Left lung (tissue), 4 donors: ENCODE measurements at regions not wholly inside any gene's neighbourhood (a gene's known extent, or its start where the extent isn't known, plus 50 kb on each side); places are given as distances from the start of the nearest gene placed in this dataset.
A peak's percentile ranks its signal among the peaks of the same experiment; 100 is the strongest.

Experiments used
- ATAC-seq: fragments of 200-7000 bp; cut with Tn5 transposase; one replicate; pipeline ENCODE4 v1.9.1; 2020; ENCODE audit warnings: moderate library complexity
- DNase-seq, 4 donors: peaks; one replicate each; pipeline ENCODE4 v3.0.0-alpha.2; 2013 to 2020
- H3K27ac ChIP-seq, 2 donors: fragments of 200-600 bp; sonication (generic) in 1 of 2; one replicate each; pipeline versions ENCODE4 v1.5.0 to v1.8.0; 2020 to 2021
- H3K27me3 ChIP-seq, 2 donors: fragments of 200-600 bp; sonication (generic) in 1 of 2; one replicate each; pipeline versions ENCODE4 v1.5.0 to v1.8.0; 2020 to 2021
- H3K36me3 ChIP-seq, 2 donors: fragments of 200-600 bp; sonication (generic) in 1 of 2; one replicate each; pipeline versions ENCODE4 v1.5.0 to v1.8.0; 2020 to 2021
- H3K4me1 ChIP-seq, 2 donors: fragments of 200-600 bp; one replicate each; pipeline ENCODE4 v1.8.0; 2021
- H3K4me3 ChIP-seq, 2 donors: fragments of 200-600 bp; sonication (generic) in 1 of 2; one replicate each; pipeline versions ENCODE4 v1.5.0 to v1.8.0; 2020 to 2021; ENCODE audit warnings: mild to moderate bottlenecking in 1 of 2
- H3K9me3 ChIP-seq, 2 donors: fragments of 200-600 bp; sonication (generic) in 1 of 2; one replicate each; pipeline versions ENCODE4 v1.5.0 to v1.8.0; 2020 to 2021
- CTCF ChIP-seq, 2 donors: fragments of 200-600 bp; sonication (generic) in 1 of 2; IDR thresholded peaks; one replicate each; pipeline versions ENCODE4 v1.5.0 to v1.8.0; 2021; ENCODE audit warnings: antibody characterized with exemption in 2 of 2
- intact Hi-C, 2 donors: fragments of 100-400 bp; cut with DNase I; formaldehyde crosslinking; loops; one replicate each; pipeline versions ENCODE4 v1.11.2 to v1.14.2; 2022
- donor health status: DM: no; HTN: yes; CAD: no.
- donor health status: DM: no; HTN: no; CAD: no.

DNA sequence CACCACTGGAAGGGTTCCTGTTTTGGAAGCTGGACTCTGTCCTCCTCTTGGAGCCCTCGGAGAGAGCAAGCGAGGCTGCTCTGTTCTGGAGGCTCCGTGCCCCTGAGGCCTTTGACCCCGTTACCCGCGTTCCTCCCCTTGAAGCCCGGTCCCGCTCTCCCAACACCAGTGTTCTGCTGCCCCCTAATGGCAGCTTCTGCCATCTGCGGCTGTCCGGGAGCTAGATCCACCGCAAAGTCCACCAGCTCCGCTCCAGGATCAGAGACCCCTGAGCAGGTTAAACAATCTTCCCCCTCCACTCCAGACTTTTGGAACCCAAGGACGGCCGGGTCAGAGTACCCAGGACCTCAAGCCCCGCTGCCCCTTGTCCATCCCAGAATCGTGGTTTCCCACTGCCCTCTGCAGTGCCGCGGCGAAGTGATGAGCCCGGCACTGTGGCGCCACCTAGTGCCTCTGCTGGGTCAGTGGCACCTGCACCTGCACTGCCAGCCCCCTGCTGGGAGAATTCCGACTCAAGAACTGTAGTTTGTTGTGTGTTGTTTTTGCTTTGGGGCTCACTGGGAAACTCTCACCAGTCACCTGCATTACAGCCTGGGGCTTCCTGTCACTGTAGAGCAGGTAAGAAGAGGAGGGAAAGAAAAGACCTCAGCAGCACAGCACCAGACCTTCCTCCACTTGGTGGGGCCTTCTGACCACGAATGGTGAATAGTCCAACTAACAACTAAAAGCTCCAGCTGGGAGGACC is 63.5 kb upstream of the NFASC start:
- Histone ChIP-seq H3K9me3 (no peaks in the 10 kb centered on the region), H3K27ac (no peak overlapping the region), H3K36me3 (no peaks in the 10 kb centered on the region), H3K4me3 (peak overlapping the region; percentile 21 to 34), H3K27me3 (peaks cover 0 to 4% of the 10 kb centered on the region in 2 donors), H3K4me1 (peaks cover 0 to 6% of the 10 kb centered on the region in 2 donors)
- ATAC-seq (peak; percentile 99), DNase-seq (peak; percentile 62 to 91 (median 79))
- peak; percentile 92 to 95 for TF ChIP-seq CTCF (IDR thresholded peaks at IDR 0.05)
- intact Hi-C loops, result loop anchor here in 1 of 2 donors (5.0 to 10.0 kb wide), 2 partner anchors 138 to 240 kb away; no protein-coding TSS in a partner anchor

GRCh38 chr1:204809488-204809887 is 61.2 kb upstream of the NFASC start:
- H3K9me3 ChIP-seq, result no peaks in the 10 kb centered on the region
- H3K27ac ChIP-seq, result no peak overlapping the region
- intact Hi-C loops, result loop anchor here in 1 of 2 donors (5.0 to 10.0 kb wide), 2 partner anchors 135 to 242 kb away; no protein-coding TSS in a partner anchor
- no peak for DNase-seq
- no peaks in the 10 kb centered on the region for H3K36me3 ChIP-seq
- ATAC-seq, result no peak
- no peak for TF ChIP-seq CTCF (IDR thresholded peaks at IDR 0.05)
- no peak overlapping the region for H3K4me3 ChIP-seq
- H3K27me3 ChIP-seq, result no peaks in the 10 kb centered on the region
- H3K4me1 ChIP-seq, result peaks cover 0 to 6% of the 10 kb centered on the region in 2 donors

DNA sequence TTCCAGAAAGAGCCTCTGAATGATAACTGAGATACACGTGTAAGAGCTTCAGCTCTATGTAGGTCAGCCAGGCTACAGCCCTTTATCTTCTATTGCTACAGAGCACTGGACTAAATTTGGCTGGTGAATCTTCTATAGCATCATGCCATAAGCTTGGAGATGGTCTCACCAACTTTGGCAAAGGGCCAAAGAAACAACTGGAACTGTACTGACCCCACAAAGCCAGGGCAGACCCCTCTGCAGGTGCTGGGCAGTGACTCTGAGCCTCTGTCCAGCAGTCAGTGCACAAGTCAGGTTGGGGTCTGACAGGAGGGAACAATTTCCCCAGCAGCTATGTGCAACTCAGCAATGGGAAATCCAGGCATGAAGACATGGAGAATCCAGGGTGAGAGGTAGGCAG is 57.8 kb upstream of the NFASC start:
- Histone ChIP-seq H3K36me3 (no peaks in the 10 kb centered on the region), H3K4me3 (no peak overlapping the region), H3K4me1 (no peaks in the 10 kb centered on the region), H3K9me3 (no peaks in the 10 kb centered on the region), H3K27me3 (peaks cover 0 to 14% of the 10 kb centered on the region in 2 donors), H3K27ac (no peak overlapping the region)
- no peak for DNase-seq
- no peak for ATAC-seq
- no peak for TF ChIP-seq CTCF (IDR thresholded peaks at IDR 0.05)
- intact Hi-C loops, result no loop called here

- intact Hi-C loops, result no loop called here
- H3K4me3 ChIP-seq, result no peak overlapping the region
- no peaks in the 10 kb centered on the region for H3K4me1 ChIP-seq
- no peak for DNase-seq
- H3K36me3 ChIP-seq, result no peaks in the 10 kb centered on the region
- no peak for TF ChIP-seq CTCF (IDR thresholded peaks at IDR 0.05)
- H3K27ac ChIP-seq, result no peak overlapping the region
- H3K27me3 ChIP-seq, result peaks cover 0 to 14% of the 10 kb centered on the region in 2 donors
- H3K9me3 ChIP-seq, result no peaks in the 10 kb centered on the region
- ATAC-seq, result no peak
Measured at GRCh38 chr1:204813522-204813921, 57.1 kb upstream of the NFASC start.

GRCh38 chr1:204814166-204814884 is 56.3 kb upstream of the NFASC start:
- Histone ChIP-seq H3K9me3 (no peaks in the 10 kb centered on the region), H3K36me3 (no peaks in the 10 kb centered on the region), H3K4me1 (no peaks in the 10 kb centered on the region), H3K27ac (no peak overlapping the region), H3K27me3 (peaks cover 0 to 14% of the 10 kb centered on the region in 2 donors), H3K4me3 (no peak overlapping the region)
- ATAC-seq (no peak), DNase-seq (no peak)
- intact Hi-C loops, result no loop called here
- no peak for TF ChIP-seq CTCF (IDR thresholded peaks at IDR 0.05)
